ENCODE measurements at regions not wholly inside any gene's neighbourhood (a gene's known extent, or its start where the extent isn't known, plus 50 kb on each side); places are given as distances from the start of the nearest gene placed in this dataset.

DNA sequence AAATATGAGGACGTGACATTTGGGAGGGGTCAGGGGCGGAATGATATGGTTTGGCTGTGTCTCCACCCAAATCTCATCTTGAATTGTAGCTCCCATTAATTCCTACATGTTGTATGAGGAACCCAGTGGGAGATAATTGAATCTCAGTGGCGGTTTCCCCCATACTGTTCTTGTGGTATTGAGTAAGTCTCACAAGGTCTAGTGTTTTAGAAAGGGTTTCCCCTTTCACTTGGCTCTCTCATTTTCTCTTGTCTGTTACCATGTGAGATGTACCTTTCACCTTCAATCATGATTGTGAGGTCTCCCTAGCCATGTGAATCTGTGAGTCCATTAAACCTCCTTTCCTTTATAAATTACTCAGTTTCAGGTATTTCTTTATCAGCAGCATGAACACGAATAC, 663.6 kb upstream of the CHRM3 start:
- CTCF ChIA-PET (ENCODE audit: low intra/inter-chr PET ratio) = no interaction called here
- FAIRE-seq = no peak
- intact Hi-C loops (cut with micrococcal nuclease) = no loop called here

More for the DNA sequence above, 663.6 kb upstream of the CHRM3 start:
- Histone ChIP-seq H3K4me2 (ENCODE audit: insufficient read depth, low read length) (no peak overlapping the region), H4K20me1 (replicated peaks; ENCODE audit: control insufficient read depth, insufficient read depth, low read length) (no peaks in the 10 kb centered on the region), H3K9ac (ENCODE audit: insufficient read depth in 1 of 2, low read depth in 2 of 2, low read length in 2 of 2) (no peak overlapping the region), H3K27me3 (ENCODE audit: control insufficient read depth in 2 of 2, insufficient read depth in 2 of 2, low read length in 2 of 2) (no peaks in the 10 kb centered on the region), H3K79me2 (ENCODE audit: control insufficient read depth, insufficient read depth, low read length) (no peaks in the 10 kb centered on the region), H3K36me3 (ENCODE audit: control insufficient read depth, insufficient read depth, low read length) (no peaks in the 10 kb centered on the region), H3K27ac (ENCODE audit: extremely low read depth, low read depth, low read length) (no peak overlapping the region), H2AFZ (ENCODE audit: low read depth, low read length) (no peak overlapping the region), H3K4me3 (no peak overlapping the region), H3K9me3 (replicated peaks; ENCODE audit: control insufficient read depth, insufficient read depth, low read depth, low read length) (no peaks in the 10 kb centered on the region), H3K9me1 (ENCODE audit: control insufficient read depth, insufficient read depth, low read length) (no peaks in the 10 kb centered on the region), H3K4me1 (replicated peaks in 1 of 2; ENCODE audit: control insufficient read depth in 2 of 2, insufficient read depth in 2 of 2, low read length in 2 of 2) (no peaks in the 10 kb centered on the region)
- in situ Hi-C loops (cut with MboI) = no loop called here
- TF ChIP-seq YBX1 (IDR thresholded peaks at IDR 0.05) (no peak), MBD2 (IDR thresholded peaks at IDR 0.05; ENCODE audit: borderline replicate concordance, low read depth) (no peak)
- TF ChIP-seq, protein P1, sequence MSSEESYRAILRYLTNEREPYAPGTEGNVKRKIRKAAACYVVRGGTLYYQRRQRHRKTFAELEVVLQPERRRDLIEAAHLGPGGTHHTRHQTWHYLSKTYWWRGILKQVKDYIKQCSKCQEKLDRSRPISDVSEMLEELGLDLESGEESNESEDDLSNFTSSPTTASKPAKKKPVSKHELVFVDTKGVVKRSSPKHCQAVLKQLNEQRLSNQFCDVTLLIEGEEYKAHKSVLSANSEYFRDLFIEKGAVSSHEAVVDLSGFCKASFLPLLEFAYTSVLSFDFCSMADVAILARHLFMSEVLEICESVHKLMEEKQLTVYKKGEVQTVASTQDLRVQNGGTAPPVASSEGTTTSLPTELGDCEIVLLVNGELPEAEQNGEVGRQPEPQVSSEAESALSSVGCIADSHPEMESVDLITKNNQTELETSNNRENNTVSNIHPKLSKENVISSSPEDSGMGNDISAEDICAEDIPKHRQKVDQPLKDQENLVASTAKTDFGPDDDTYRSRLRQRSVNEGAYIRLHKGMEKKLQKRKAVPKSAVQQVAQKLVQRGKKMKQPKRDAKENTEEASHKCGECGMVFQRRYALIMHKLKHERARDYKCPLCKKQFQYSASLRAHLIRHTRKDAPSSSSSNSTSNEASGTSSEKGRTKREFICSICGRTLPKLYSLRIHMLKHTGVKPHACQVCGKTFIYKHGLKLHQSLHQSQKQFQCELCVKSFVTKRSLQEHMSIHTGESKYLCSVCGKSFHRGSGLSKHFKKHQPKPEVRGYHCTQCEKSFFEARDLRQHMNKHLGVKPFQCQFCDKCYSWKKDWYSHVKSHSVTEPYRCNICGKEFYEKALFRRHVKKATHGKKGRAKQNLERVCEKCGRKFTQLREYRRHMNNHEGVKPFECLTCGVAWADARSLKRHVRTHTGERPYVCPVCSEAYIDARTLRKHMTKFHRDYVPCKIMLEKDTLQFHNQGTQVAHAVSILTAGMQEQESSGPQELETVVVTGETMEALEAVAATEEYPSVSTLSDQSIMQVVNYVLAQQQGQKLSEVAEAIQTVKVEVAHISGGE (CRISPR knock-in tag; IDR thresholded peaks at IDR 0.05) = no peak
- DNase-seq (ENCODE audit: extremely low read depth in 1 of 4, low spot score in 3 of 4) (no peak), ATAC-seq (no peak)
- BruUV-seq (replicated peaks) = no TSS peak
- POLR2A ChIA-PET = no interaction called here
- WGBS (ENCODE audit: insufficient coverage, low coverage, missing lambda C conversion rate) = 3% methylated on average over 4 of the region's 4 CpGs

Data from K562 (cell line).